Muscle layer of colon (tissue), 2 donors: ENCODE measurements at regions not wholly inside any gene's neighbourhood (a gene's known extent, or its start where the extent isn't known, plus 50 kb on each side); places are given as distances from the start of the nearest gene placed in this dataset.
"Not testable (repeated sequence)": the region's sequence is repeated elsewhere in the genome, so short reads cannot be mapped to it uniquely, and the experiment has no call there.

ENCODE experiments used
- H3K27ac ChIP-seq: one replicate; pipeline ENCODE4 v1.7.0; 2013; ENCODE audit warnings: low read depth, mild to moderate bottlenecking, low read length, moderate library complexity
- H3K27me3 ChIP-seq, 2 donors: one replicate each; pipeline ENCODE4 v1.7.0; 2013; ENCODE audit warnings: low read length in 2 of 2, mild to moderate bottlenecking in 2 of 2; ENCODE audit not compliant: insufficient read depth in 2 of 2, control insufficient read depth in 1 of 2
- H3K36me3 ChIP-seq: one replicate; pipeline ENCODE4 v1.7.0; 2013; ENCODE audit warnings: mild to moderate bottlenecking, low read length; ENCODE audit not compliant: insufficient read depth
- H3K4me1 ChIP-seq: one replicate; pipeline ENCODE4 v1.7.0; 2013; ENCODE audit warnings: mild to moderate bottlenecking, low read length; ENCODE audit not compliant: insufficient read depth
- H3K4me3 ChIP-seq, 2 donors: one replicate each; pipeline ENCODE4 v1.7.0; 2013; ENCODE audit warnings: low read length in 2 of 2, low read depth in 1 of 2, mild to moderate bottlenecking in 1 of 2, moderate library complexity in 1 of 2
- H3K9ac ChIP-seq: one replicate; pipeline ENCODE4 v1.7.0; 2013; ENCODE audit warnings: low read length
- H3K9me3 ChIP-seq: one replicate; pipeline ENCODE4 v1.7.0; 2013; ENCODE audit warnings: mild to moderate bottlenecking, low read length
- donor health status: abdominal sarcoma.
- donor health status: Adenocarcinoma of cecum.

GRCh38 chr6:137969874-137970273 lies 102.8 kb downstream of the TNFAIP3 start:
- H3K4me3 ChIP-seq: no peak overlapping the region
- no peaks in the 10 kb centered on the region for H3K27me3 ChIP-seq
- no peak overlapping the region for H3K27ac ChIP-seq
- H3K4me1 ChIP-seq: no peaks in the 10 kb centered on the region
- H3K9me3 ChIP-seq: no peaks in the 10 kb centered on the region
- H3K36me3 ChIP-seq: no peaks in the 10 kb centered on the region
- no peak overlapping the region for H3K9ac ChIP-seq

- H3K9me3 ChIP-seq: no peaks in the 10 kb centered on the region
- H3K4me1 ChIP-seq: no peaks in the 10 kb centered on the region
- no peak overlapping the region for H3K27ac ChIP-seq
- no peak overlapping the region for H3K9ac ChIP-seq
- H3K36me3 ChIP-seq: no peaks in the 10 kb centered on the region
- H3K27me3 ChIP-seq: no peaks in the 10 kb centered on the region
- no peak overlapping the region for H3K4me3 ChIP-seq
These were observed 103.3 kb downstream of the TNFAIP3 start for GRCh38 chr6:137970368-137970767.

- Histone ChIP-seq H3K27ac (no peak overlapping the region), H3K4me3 (no peak overlapping the region), H3K9me3 (no peaks in the 10 kb centered on the region), H3K27me3 (no peaks in the 10 kb centered on the region), H3K4me1 (no peaks in the 10 kb centered on the region), H3K36me3 (no peaks in the 10 kb centered on the region), H3K9ac (no peak overlapping the region)
These were observed 106.1 kb downstream of the TNFAIP3 start for GRCh38 chr6:137973201-137973600.

DNA sequence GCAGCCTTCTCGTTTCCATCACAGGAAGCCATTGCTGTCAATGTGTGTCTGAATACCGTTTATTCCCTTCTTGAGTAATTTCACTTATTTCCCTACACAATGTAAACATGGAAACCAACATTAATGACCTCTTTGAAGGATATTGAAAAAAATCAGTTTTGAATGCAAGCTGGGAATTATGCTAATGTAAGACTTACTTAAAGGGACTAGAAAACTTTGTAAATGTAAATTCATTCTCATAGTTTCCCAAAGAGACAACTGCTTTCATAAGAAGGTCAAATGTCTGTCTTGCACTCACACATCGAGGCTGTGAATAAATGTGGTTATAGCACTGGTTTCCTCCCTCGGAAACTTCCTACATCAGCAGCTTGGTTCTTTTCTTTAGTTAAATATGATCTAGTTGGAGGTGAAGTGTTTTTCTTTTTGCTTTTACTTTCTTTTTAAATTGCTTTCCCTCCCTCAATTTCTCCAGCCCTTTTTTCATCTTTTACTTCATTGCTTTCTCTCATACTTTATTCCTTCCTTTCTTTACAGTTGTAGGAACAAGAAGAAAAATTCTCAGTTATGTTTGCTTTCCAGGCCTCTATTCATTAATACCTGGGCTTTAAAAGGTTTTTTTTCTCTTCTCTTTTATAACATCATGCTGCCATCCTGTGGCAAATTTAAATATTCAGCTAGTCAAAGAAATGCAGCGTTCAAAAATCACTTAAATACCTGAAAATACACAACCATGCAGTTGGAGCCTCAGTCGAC lies 108.3 kb downstream of the TNFAIP3 start:
- no peak overlapping the region for H3K9ac ChIP-seq
- no peaks in the 10 kb centered on the region for H3K36me3 ChIP-seq
- no peak overlapping the region for H3K27ac ChIP-seq
- no peak overlapping the region for H3K4me3 ChIP-seq
- H3K27me3 ChIP-seq: no peaks in the 10 kb centered on the region
- H3K9me3 ChIP-seq: no peaks in the 10 kb centered on the region
- H3K4me1 ChIP-seq: no peaks in the 10 kb centered on the region

DNA sequence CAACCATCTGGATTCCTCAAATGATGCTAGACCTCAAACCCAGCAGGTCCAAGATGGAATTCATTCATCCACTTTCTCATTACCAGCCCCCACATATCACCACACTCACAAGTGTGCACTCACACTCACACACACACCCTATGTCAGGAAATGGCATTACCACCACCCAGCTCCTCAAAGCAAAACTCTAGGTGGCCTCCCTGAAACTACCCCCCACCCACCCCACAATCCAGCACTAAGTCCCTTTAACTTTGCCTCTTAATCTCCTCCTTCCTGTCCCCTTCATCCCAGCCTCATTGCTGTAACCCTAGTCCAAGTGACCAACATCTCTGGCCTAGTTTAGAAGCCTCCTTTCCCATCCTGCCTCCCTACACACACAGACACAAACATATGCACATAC lies 109.4 kb downstream of the TNFAIP3 start:
- H3K36me3 ChIP-seq: no peaks in the 10 kb centered on the region
- no peak overlapping the region for H3K9ac ChIP-seq
- no peaks in the 10 kb centered on the region for H3K4me1 ChIP-seq
- no peaks in the 10 kb centered on the region for H3K9me3 ChIP-seq
- H3K4me3 ChIP-seq: no peak overlapping the region
- no peaks in the 10 kb centered on the region for H3K27me3 ChIP-seq
- no peak overlapping the region for H3K27ac ChIP-seq

GRCh38 chr6:137977206-137977605 lies 110.1 kb downstream of the TNFAIP3 start:
- H3K27ac ChIP-seq: no peak overlapping the region
- no peaks in the 10 kb centered on the region for H3K36me3 ChIP-seq
- no peak overlapping the region for H3K9ac ChIP-seq

GRCh38 chr6:137977814-137978213 lies 110.8 kb downstream of the TNFAIP3 start:
- H3K27me3 ChIP-seq: no peaks in the 10 kb centered on the region
- H3K36me3 ChIP-seq: no peaks in the 10 kb centered on the region
- H3K4me3 ChIP-seq: no peak overlapping the region
- no peak overlapping the region for H3K9ac ChIP-seq
- H3K27ac ChIP-seq: no peak overlapping the region
- H3K9me3 ChIP-seq: no peaks in the 10 kb centered on the region
- no peaks in the 10 kb centered on the region for H3K4me1 ChIP-seq

More at GRCh38 chr6:137977206-137977605, 110.1 kb downstream of the TNFAIP3 start:
- Histone ChIP-seq H3K9me3 (no peaks in the 10 kb centered on the region), H3K27me3 (no peaks in the 10 kb centered on the region), H3K4me3 (no peak overlapping the region), H3K4me1 (no peaks in the 10 kb centered on the region)

DNA sequence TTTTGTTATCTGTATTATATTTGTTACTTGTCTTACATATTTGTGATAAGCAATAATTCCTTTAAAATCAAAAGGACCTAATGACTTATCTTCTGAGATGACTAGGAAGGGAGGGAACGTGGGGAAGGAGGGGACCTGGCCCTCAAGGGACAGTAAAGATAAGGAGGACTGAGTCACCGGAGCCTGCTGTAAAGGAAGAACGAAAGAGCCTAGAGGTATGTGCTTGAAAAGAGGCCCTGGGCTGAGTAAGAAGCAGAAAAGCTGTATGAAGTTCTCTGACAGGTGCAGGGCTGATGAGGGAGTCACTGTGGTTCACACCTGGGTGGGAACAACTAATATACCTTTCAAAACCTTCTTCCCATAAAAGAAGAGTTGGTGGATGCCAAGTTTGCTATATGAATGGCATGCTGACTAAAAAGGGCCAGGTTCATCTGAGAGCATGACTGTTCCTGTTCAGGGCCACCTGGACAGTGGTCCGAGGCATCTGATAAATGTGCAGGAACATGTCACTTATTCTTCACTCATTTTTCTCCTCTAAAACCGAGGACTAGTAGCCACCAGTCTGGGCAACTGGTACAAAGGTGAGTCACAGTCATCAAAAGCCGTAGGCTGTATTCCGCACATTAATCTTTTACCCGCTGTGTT lies 111.3 kb downstream of the TNFAIP3 start:
- H3K27ac ChIP-seq: no peak overlapping the region
- no peaks in the 10 kb centered on the region for H3K36me3 ChIP-seq
- H3K9me3 ChIP-seq: no peaks in the 10 kb centered on the region
- no peaks in the 10 kb centered on the region for H3K4me1 ChIP-seq
- no peak overlapping the region for H3K4me3 ChIP-seq
- no peak overlapping the region for H3K9ac ChIP-seq
- no peaks in the 10 kb centered on the region for H3K27me3 ChIP-seq

GRCh38 chr6:137979263-137979662 lies 112.2 kb downstream of the TNFAIP3 start:
- not testable (repeated sequence) for H3K27me3 ChIP-seq, H3K27ac ChIP-seq, H3K4me3 ChIP-seq, H3K9me3 ChIP-seq, H3K36me3 ChIP-seq, H3K9ac ChIP-seq, H3K4me1 ChIP-seq

GRCh38 chr6:137980777-137981176 lies 113.7 kb downstream of the TNFAIP3 start:
- H3K27me3 ChIP-seq: no peaks in the 10 kb centered on the region

DNA sequence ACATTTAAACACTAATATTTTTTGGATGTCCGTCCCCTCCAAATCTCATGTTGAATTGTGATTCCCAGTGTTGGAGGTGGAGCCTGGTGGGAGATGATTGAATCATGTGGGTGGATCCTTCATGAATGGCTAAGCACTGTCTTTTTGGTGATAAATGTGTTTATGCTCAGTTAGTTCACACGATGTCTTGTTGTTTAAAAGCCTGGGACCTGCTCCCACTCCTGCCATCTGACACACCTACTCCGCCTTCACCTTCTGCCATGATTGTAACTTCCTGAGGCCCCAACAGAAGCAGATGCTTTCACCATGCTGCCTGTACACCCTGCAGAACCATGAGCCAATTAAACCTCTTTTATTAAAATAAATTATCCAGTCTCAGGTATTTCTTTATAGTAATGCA lies 114.7 kb downstream of the TNFAIP3 start:
- Histone ChIP-seq H3K27ac (no peak overlapping the region), H3K4me3 (no peak overlapping the region), H3K27me3 (no peaks in the 10 kb centered on the region), H3K36me3 (no peaks in the 10 kb centered on the region), H3K9ac (no peak overlapping the region), H3K4me1 (no peaks in the 10 kb centered on the region), H3K9me3 (no peaks in the 10 kb centered on the region)

More at GRCh38 chr6:137980777-137981176, 113.7 kb downstream of the TNFAIP3 start:
- Histone ChIP-seq H3K36me3 (no peaks in the 10 kb centered on the region), H3K4me1 (no peaks in the 10 kb centered on the region), H3K9ac (no peak overlapping the region), H3K4me3 (no peak overlapping the region), H3K27ac (no peak overlapping the region), H3K9me3 (no peaks in the 10 kb centered on the region)
